ENCODE measurements at regions not wholly inside any gene's neighbourhood (a gene's known extent, or its start where the extent isn't known, plus 50 kb on each side); places are given as distances from the start of the nearest gene placed in this dataset.
"Not testable (repeated sequence)": the region's sequence is repeated elsewhere in the genome, so short reads cannot be mapped to it uniquely, and the experiment has no call there.

GRCh38 chr17:445839-446238 is 93.2 kb upstream of the RPH3AL start, which contains the start of gene RFLNB:
RFLNB (minus strand) TSS chr17:445939.
- DNase-seq: not testable (repeated sequence)

GRCh38 chr17:444879-445454 is 92.4 kb upstream of the RPH3AL start:
- DNase-seq: no peak

GRCh38 chr17:443109-443508 is 90.5 kb upstream of the RPH3AL start:
- no peak for DNase-seq

- no peak for DNase-seq
These were observed 88.7 kb upstream of the RPH3AL start for GRCh38 chr17:441155-441950.

GRCh38 chr17:438191-438590 is 85.6 kb upstream of the RPH3AL start:
- DNase-seq: no peak

- DNase-seq: no peak
These were observed 84.9 kb upstream of the RPH3AL start for GRCh38 chr17:437545-437944.

- DNase-seq: no peak
These were observed 84.0 kb upstream of the RPH3AL start for GRCh38 chr17:436571-436970.

GRCh38 chr17:432471-432870 is 79.9 kb upstream of the RPH3AL start:
- not testable (repeated sequence) for DNase-seq

- no peak for DNase-seq
These were observed 78.9 kb upstream of the RPH3AL start for GRCh38 chr17:431494-431893.

GRCh38 chr17:429589-429988 is 77.0 kb upstream of the RPH3AL start:
- no peak for DNase-seq

- DNase-seq: no peak
These were observed 75.8 kb upstream of the RPH3AL start for GRCh38 chr17:428414-428813.

- DNase-seq: no peak
These were observed 75.3 kb upstream of the RPH3AL start for GRCh38 chr17:427891-428290.

GRCh38 chr17:427327-427726 is 74.7 kb upstream of the RPH3AL start:
- DNase-seq: no peak

GRCh38 chr17:422196-422930 is 69.8 kb upstream of the RPH3AL start:
- DNase-seq: no peak

- DNase-seq: no peak
These were observed 68.0 kb upstream of the RPH3AL start for GRCh38 chr17:420479-421175.

GRCh38 chr17:419073-419735 is 66.6 kb upstream of the RPH3AL start:
- no peak for DNase-seq

- no peak for DNase-seq
These were observed 65.8 kb upstream of the RPH3AL start for GRCh38 chr17:418421-418751.

- no peak for DNase-seq
These were observed 65.2 kb upstream of the RPH3AL start for GRCh38 chr17:417691-418420.

GRCh38 chr17:416293-417206 is 63.9 kb upstream of the RPH3AL start:
- DNase-seq: no peak

- no peak for DNase-seq
These were observed 61.2 kb upstream of the RPH3AL start for GRCh38 chr17:413706-414380.

- no peak for DNase-seq
These were observed 60.4 kb upstream of the RPH3AL start for GRCh38 chr17:413016-413350.
